Muscle of leg (tissue), 3 donors: ENCODE measurements at regions not wholly inside any gene's neighbourhood (a gene's known extent, or its start where the extent isn't known, plus 50 kb on each side); places are given as distances from the start of the nearest gene placed in this dataset.

ENCODE experiments used
- DNase-seq: peaks from one replicate; pipeline ENCODE4 v3.0.0; 2013
- H3K27ac ChIP-seq: one replicate; pipeline ENCODE4 v1.5.1; 2013; ENCODE audit warnings: mild to moderate bottlenecking, low read length, control low read depth
- H3K27me3 ChIP-seq: one replicate; pipeline ENCODE4 v1.6.1; 2013; ENCODE audit warnings: low read length; ENCODE audit not compliant: control insufficient read depth, insufficient read depth
- H3K36me3 ChIP-seq: one replicate; pipeline ENCODE4 v1.6.1; 2013; ENCODE audit warnings: low read length; ENCODE audit not compliant: control insufficient read depth, insufficient read depth
- H3K4me1 ChIP-seq: one replicate; pipeline ENCODE4 v1.6.1; 2013; ENCODE audit warnings: low read length; ENCODE audit not compliant: control insufficient read depth, insufficient read depth
- H3K4me3 ChIP-seq: one replicate; pipeline ENCODE4 v1.5.1; 2013; ENCODE audit warnings: low read length, control low read depth
- H3K9me3 ChIP-seq: replicated peaks from 2 replicates; pipeline ENCODE4 v1.6.1; 2013; ENCODE audit warnings: low read depth, low read length; ENCODE audit not compliant: control insufficient read depth
- WGBS: methylation state at CpG from one replicate; pipeline ENCODE4 v1.1.5; 2013; ENCODE audit warnings: missing lambda C conversion rate; ENCODE audit not compliant: insufficient coverage; 5-methylcytosine and 5-hydroxymethylcytosine counted together

GRCh38 chr4:115883847-115884246 lies 770.4 kb upstream of the NDST4 start:
- WGBS, result no CpG with 5 or more reads among the region's 1 CpG
- H3K36me3 ChIP-seq, result no peaks in the 10 kb centered on the region

GRCh38 chr4:115883231-115883630 lies 769.8 kb upstream of the NDST4 start:
- no peak overlapping the region for H3K4me3 ChIP-seq
- H3K9me3 ChIP-seq, result no peaks in the 10 kb centered on the region
- no peaks in the 10 kb centered on the region for H3K27me3 ChIP-seq
- peak; percentile 9 for DNase-seq
- H3K27ac ChIP-seq, result no peak overlapping the region
- H3K4me1 ChIP-seq, result no peaks in the 10 kb centered on the region
- no CpG with 5 or more reads among the region's 1 CpG for WGBS
- no peaks in the 10 kb centered on the region for H3K36me3 ChIP-seq

More at GRCh38 chr4:115883847-115884246, 770.4 kb upstream of the NDST4 start:
- no peak overlapping the region for H3K4me3 ChIP-seq
- no peaks in the 10 kb centered on the region for H3K27me3 ChIP-seq
- no peaks in the 10 kb centered on the region for H3K4me1 ChIP-seq
- no peaks in the 10 kb centered on the region for H3K9me3 ChIP-seq
- DNase-seq, result no peak
- H3K27ac ChIP-seq, result no peak overlapping the region

- Histone ChIP-seq H3K27ac (no peak overlapping the region), H3K4me3 (no peak overlapping the region), H3K27me3 (no peaks in the 10 kb centered on the region), H3K36me3 (no peaks in the 10 kb centered on the region), H3K4me1 (no peaks in the 10 kb centered on the region), H3K9me3 (no peaks in the 10 kb centered on the region)
- no peak for DNase-seq
- WGBS, result 93% methylated on average over 2 of the region's 2 CpGs
These were observed 759.6 kb upstream of the NDST4 start for GRCh38 chr4:115873048-115873447.

GRCh38 chr4:115871596-115871995 lies 758.2 kb upstream of the NDST4 start:
- Histone ChIP-seq H3K9me3 (no peaks in the 10 kb centered on the region), H3K4me1 (no peaks in the 10 kb centered on the region), H3K4me3 (no peak overlapping the region), H3K27ac (no peak overlapping the region), H3K36me3 (no peaks in the 10 kb centered on the region), H3K27me3 (no peaks in the 10 kb centered on the region)
- no peak for DNase-seq

GRCh38 chr4:115866364-115866896 lies 753.0 kb upstream of the NDST4 start:
- Histone ChIP-seq H3K4me1 (no peaks in the 10 kb centered on the region), H3K4me3 (no peak overlapping the region), H3K27ac (no peak overlapping the region), H3K27me3 (no peaks in the 10 kb centered on the region), H3K9me3 (no peaks in the 10 kb centered on the region), H3K36me3 (no peaks in the 10 kb centered on the region)
- no CpG with 5 or more reads among the region's 3 CpGs for WGBS
- no peak for DNase-seq

- Histone ChIP-seq H3K9me3 (no peaks in the 10 kb centered on the region), H3K36me3 (no peaks in the 10 kb centered on the region), H3K4me3 (no peak overlapping the region), H3K4me1 (no peaks in the 10 kb centered on the region), H3K27me3 (no peaks in the 10 kb centered on the region), H3K27ac (no peak overlapping the region)
- DNase-seq, result peak; percentile 97
- no CpG with 5 or more reads among the region's 2 CpGs for WGBS
These were observed 752.3 kb upstream of the NDST4 start for GRCh38 chr4:115865736-115866135.

GRCh38 chr4:115852767-115853091 lies 739.3 kb upstream of the NDST4 start:
- H3K27me3 ChIP-seq, result no peaks in the 10 kb centered on the region
- no peak for DNase-seq
- no CpG with 5 or more reads among the region's 1 CpG for WGBS
- H3K9me3 ChIP-seq, result no peaks in the 10 kb centered on the region
- H3K4me1 ChIP-seq, result no peaks in the 10 kb centered on the region
- no peaks in the 10 kb centered on the region for H3K36me3 ChIP-seq
- H3K27ac ChIP-seq, result no peak overlapping the region
- H3K4me3 ChIP-seq, result no peak overlapping the region

- Histone ChIP-seq H3K27ac (no peak overlapping the region), H3K4me1 (no peaks in the 10 kb centered on the region), H3K4me3 (no peak overlapping the region), H3K36me3 (no peaks in the 10 kb centered on the region), H3K9me3 (no peaks in the 10 kb centered on the region), H3K27me3 (no peaks in the 10 kb centered on the region)
- 63% methylated on average over 5 of the region's 6 CpGs for WGBS
- peak; percentile 15 for DNase-seq
These were observed 738.7 kb upstream of the NDST4 start for GRCh38 chr4:115851918-115852766.

- Histone ChIP-seq H3K4me3 (no peak overlapping the region), H3K4me1 (no peaks in the 10 kb centered on the region), H3K27ac (no peak overlapping the region), H3K36me3 (no peaks in the 10 kb centered on the region), H3K27me3 (no peaks in the 10 kb centered on the region), H3K9me3 (no peaks in the 10 kb centered on the region)
- 43% methylated on average over 1 of the region's 5 CpGs for WGBS
- no peak for DNase-seq
These were observed 737.5 kb upstream of the NDST4 start for GRCh38 chr4:115850799-115851509.

- no peaks in the 10 kb centered on the region for H3K4me1 ChIP-seq
- no peak overlapping the region for H3K27ac ChIP-seq
- no peaks in the 10 kb centered on the region for H3K27me3 ChIP-seq
- 67% methylated on average over 1 of the region's 2 CpGs for WGBS
- DNase-seq, result no peak
- no peak overlapping the region for H3K4me3 ChIP-seq
- H3K36me3 ChIP-seq, result no peaks in the 10 kb centered on the region
- H3K9me3 ChIP-seq, result no peaks in the 10 kb centered on the region
These were observed 730.8 kb upstream of the NDST4 start for GRCh38 chr4:115844180-115844579.
